DMS153 (cell line): ENCODE measurements at regions not wholly inside any gene's neighbourhood (a gene's known extent, or its start where the extent isn't known, plus 50 kb on each side); places are given as distances from the start of the nearest gene placed in this dataset.
"Not testable (repeated sequence)": the region's sequence is repeated elsewhere in the genome, so short reads cannot be mapped to it uniquely, and the experiment has no call there.

Source experiments
- DNase-seq: peaks from one replicate; lab custom pipeline; 2025; lab: John Stamatoyannopoulos, UW

DNA sequence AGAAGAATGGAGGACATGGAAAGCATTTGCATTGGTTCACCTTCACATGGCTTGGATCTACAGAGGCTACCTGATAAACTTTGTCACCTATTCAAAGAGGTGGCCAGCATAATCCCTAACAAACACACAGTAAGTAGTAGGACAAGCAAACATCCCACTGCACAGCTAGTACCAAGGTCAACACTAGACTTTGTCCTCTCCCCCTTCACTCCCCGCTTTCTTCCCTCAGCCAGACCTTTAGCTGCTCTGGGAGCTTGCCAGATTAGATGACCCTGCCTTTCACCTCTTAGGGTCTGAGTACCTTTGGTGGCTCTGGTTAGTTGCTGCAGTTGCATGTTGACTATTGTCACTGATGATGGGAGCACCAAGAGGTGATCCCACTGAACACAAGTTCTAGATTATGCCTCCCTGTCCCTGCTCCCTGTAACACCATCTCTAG is 211.3 kb downstream of the CCDC74A start:
- DNase-seq = not testable (repeated sequence)

DNA sequence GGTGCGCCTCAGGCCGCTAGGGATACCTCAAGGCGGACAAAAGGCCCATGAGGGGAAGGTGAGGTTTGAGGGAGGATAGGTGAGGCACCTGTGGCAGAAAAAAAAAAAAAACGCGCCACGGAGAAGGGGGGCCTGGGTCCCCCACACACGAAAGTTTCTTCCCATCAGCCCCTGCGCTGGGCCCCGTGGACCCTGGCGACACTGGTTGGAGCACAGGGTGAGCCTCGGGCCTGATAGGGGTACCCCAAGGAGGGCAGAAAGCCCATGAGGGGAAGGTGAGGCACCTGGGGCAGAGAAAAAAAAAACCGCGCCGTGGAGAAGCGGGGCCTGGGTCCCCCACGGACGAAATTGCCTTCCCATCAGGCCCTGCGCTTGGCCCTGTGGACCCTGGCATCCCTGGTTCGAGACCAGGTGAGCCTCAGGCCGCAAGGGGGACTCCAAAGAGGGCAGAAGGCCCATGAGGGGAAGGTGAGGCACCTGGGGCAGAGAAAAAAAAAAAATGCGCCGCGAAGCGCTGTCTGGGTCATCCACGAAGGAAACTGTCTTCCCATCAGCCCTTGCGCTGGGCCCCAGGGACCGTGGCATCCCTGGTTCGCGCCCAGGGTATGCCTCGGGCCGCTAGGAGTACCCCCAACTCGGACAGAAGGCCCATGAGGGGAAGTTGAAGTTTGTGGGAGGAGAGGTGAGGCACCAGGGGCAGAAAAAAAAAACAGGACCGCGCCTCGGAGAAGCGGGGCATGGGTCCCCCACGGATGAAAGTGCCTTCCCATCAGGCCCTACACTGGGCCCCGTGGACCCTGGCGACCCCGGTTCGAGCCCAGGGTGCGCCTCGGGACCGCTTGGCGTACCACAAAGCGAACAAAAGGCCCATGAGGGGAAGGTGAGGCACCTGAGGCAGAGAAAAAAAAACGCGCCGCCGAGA is 226.2 kb downstream of the CCDC74A start:
- DNase-seq = no peak

- DNase-seq = no peak
Measured at GRCh38 chr2:131754929-131755720, 227.4 kb downstream of the CCDC74A start.

- no peak for DNase-seq
Measured at GRCh38 chr2:131756141-131756907, 228.6 kb downstream of the CCDC74A start.

- not testable (repeated sequence) for DNase-seq
Measured at GRCh38 chr2:131758941-131759340, 231.3 kb downstream of the CCDC74A start.

- DNase-seq = not testable (repeated sequence)
Measured at GRCh38 chr2:131774955-131775555, 247.4 kb downstream of the CCDC74A start.

DNA sequence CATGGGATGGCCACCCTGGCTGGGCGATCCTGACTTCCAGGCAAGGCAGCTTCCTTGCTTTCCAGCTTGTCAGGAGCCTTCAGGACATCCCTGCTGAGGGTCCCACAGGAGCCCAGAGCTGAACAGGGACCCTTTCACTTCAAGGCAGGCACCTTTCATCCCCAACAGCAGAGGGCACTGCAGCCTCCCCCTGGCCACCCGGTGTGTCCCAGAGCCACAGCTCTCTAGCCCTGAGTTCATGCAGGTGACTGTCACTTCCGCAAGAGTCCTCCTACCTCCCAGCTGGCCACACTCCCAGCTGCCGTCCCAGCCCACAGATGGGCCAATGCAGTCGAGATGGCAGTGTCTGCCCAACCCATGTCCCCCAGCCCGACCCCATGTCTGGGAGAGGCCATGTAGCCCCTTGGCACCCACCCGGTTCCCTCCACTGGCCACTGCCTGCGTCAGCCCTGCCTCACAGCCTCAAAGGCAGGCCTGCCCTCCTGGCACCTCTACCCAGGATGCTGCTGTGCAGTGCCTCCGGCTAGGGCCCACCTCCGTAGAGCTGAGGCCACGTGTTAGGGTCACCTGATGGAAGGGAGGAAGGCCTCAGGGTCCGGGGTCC is 248.3 kb downstream of the CCDC74A start:
- DNase-seq = not testable (repeated sequence)

DNA sequence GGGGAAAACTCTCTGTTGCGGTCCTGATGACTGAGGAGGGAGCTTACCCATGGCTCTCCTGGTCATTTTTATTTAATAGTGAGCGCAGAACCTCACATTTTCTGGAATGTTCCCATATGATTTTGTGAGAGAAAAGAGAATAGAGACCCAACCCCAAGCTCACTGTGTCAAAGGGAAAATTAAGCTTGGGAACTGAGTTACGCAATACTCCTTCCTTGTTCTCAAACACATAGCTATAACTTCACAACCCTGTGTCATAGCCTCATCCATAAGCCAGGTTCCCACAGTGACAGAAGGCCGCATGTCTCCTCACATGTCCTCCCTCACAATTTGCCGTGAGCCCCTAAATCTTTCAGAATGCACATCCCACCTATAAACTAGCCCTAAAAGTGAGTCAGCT is 252.8 kb downstream of the CCDC74A start:
- not testable (repeated sequence) for DNase-seq

GRCh38 chr2:131801210-131801744 is 273.6 kb downstream of the CCDC74A start:
- DNase-seq = no peak

- not testable (repeated sequence) for DNase-seq
Measured at GRCh38 chr2:131801745-131802350, 274.2 kb downstream of the CCDC74A start.

DNA sequence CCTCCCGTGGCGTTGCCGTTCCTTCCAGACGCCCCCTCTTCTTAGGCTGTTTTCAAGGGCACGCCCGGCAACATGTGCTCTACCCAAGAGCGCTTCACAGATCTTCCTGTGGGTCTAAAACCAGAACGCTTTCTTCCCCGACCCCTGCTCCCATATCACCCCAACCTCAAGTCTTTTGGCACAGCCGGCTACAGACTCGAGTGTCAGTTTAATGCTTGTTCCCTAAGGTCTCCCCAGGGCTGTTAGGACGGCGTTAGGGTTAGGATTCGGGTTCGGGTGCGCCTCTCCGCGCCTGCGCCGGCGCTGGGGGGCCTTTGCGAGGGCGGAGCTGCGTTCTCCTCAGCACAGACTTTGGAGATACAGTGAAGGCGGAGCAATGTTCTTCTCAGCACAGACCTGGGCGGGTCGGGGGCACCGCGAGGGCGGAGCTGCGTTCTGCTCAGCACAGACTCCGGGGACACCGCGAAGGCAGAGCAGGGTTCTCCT is 274.7 kb downstream of the CCDC74A start:
- not testable (repeated sequence) for DNase-seq

DNA sequence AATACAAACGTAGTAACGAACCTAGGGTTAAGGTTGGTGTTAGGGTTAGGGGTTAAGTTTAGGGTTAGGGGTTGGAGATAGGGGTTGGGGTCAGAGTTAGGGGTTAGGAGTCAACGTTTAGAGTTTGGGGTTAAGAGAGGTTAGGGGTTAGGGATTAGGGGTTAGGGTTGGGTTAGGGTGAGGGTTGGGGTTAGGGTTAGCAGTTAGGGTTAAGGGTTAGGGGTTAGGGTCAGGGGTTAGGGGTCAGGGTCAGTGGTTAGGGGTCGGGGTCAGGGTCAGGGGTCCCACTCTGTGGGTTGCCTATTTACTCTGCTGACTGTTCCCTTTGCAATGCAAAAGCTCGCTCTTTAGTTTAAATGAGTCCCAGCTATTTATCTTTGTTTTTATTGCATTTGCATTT is 275.5 kb downstream of the CCDC74A start:
- not testable (repeated sequence) for DNase-seq

GRCh38 chr2:131812605-131813004 is 284.9 kb downstream of the CCDC74A start:
- not testable (repeated sequence) for DNase-seq

DNA sequence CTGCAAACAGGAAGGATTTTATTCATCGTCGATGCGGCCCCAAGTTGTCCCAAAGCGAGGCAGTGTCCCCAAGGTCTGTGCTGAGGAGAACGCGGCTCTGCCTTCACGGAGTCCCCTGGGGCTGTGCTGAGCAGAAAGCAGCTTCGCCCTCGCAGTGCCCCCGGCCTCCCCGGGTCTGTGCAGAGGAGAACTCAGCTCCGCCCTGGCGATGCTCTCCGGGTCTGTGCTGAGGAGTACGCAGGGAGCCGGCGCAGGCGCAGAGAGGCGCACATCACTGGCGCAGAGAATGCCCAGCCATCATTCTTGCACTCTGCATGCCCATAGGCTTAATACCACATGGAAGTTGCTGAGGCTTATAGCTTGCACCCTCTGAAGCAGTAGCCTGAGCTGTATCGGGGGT is 285.7 kb downstream of the CCDC74A start:
- DNase-seq = not testable (repeated sequence)

- not testable (repeated sequence) for DNase-seq
Measured at GRCh38 chr2:131818267-131818973, 290.7 kb downstream of the CCDC74A start.

GRCh38 chr2:131822237-131822721 is 294.6 kb downstream of the CCDC74A start:
- peak; percentile 3 for DNase-seq

DNA sequence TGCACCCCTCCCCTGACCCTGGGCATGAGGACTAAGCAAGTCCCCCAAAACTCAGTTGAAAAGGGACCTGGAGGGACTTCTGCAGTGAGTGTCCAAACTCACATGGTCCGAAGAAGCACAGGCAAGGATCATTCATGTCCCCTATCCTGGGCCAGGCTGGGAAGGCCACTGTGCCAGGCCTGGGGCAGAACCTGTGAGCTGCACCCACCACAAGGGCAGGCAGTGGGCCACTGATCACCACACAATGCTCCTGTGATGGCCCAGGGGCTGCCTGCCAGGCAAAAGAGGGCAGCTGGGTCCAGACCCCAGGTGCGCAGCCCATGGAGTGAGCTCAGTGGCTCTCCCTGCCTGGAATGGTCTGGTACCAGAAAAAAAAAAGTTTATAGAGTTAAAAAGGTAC is 295.4 kb downstream of the CCDC74A start:
- DNase-seq = not testable (repeated sequence)

DNA sequence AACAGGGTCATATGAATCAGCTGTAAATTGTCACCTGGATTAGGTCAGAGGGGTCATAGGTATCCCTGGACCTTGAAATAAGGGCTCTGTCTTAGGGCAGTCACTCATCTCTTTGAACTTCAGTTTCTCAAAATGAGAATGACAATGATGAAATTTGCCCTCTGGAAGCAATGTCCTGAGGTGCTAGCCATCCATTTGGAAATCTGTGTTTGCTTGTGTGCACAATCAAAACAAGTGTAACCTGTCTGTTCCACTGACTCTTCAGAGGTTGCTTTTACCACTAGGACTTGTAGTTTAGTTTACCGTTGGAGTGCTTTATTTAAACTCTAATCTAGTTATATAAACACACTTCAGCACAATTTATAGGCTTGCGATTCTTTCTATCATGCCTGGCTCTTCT is 297.3 kb downstream of the CCDC74A start:
- DNase-seq = not testable (repeated sequence)

DNA sequence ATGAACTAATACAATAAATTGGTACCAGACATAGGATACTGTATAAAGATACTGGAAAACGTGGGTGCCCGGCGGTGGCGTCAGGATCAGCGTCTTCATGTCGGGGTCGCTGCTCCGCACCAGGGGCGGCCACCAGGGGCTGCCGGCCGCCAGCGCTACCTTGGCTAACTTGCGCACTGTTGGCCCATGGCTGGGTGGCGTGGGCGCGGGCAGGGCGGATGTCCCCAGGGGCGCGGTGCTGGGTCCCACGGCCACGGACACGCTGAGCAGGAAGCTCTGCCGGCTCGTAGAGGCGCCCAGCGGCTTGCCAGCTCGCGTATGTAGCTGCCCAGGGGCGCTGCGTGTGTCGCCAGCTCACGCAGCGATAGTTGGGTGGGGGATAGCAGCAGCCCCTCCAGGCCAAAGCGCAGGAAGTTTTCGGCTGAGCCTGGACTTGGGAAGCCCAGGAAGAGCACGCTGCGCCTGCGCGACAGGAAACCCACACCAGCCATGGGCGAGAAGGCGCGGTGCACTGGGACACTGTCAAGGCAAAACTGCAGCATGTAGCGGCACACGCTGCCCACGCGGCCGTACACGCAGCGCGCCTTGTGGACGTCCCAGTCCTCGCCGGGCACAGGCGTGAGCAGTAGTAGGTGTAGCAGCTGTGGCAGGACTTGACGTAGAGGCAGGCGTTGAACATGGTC is 299.9 kb downstream of the CCDC74A start:
- no peak for DNase-seq
